GM18868 (cell line): ENCODE measurements at regions not wholly inside any gene's neighbourhood (a gene's known extent, or its start where the extent isn't known, plus 50 kb on each side); places are given as distances from the start of the nearest gene placed in this dataset.
A peak's percentile ranks its signal among the peaks of the same experiment; 100 is the strongest.

ENCODE experiments used
- ATAC-seq: cut with Tn5 transposase; IDR thresholded peaks from one replicate; pipeline ENCODE4 v1.9.1; 2021; ENCODE audit warnings: mild to moderate bottlenecking, moderate library complexity; ENCODE audit not compliant: unreplicated experiment

DNA sequence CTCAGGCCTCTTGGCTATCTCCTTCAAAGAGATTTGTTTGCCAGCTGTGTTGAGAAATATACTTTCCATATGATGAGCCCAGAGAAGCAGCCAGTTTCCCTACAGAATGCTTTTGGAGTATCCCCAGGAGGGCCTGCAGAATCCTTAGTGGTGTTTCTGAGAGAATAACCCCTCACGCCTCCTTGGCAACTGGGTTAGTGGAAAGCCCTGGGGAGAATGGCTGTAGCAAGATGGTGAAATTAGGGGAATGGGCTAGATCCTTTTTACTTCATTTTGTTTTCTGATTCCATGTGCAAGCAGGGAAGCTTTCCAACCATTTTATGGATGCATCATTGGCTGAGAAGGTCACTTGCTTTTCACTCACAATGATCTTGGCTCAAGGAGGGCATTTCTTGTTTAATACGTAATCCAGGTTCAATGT lies 364.6 kb downstream of the DMRT2 start:
- ATAC-seq = no peak

DNA sequence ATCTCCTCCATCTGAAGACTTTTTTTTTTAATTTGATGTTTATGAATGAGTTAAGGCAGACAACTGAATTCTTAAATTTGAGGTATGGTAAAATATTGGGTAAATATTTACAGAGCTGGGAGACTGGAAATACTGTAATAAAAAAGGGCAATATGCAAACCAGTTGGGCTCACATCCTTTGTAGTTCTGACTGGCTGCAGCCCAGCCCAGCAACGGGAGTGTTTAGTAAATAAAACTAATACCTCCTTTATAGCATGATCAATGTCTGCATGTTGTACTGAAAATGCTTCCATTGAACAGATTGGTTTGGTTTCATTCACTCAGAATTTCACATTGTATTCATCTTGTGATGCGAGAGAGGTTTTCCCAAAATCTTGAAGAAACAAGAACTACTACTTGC lies 365.0 kb downstream of the DMRT2 start:
- no peak for ATAC-seq

DNA sequence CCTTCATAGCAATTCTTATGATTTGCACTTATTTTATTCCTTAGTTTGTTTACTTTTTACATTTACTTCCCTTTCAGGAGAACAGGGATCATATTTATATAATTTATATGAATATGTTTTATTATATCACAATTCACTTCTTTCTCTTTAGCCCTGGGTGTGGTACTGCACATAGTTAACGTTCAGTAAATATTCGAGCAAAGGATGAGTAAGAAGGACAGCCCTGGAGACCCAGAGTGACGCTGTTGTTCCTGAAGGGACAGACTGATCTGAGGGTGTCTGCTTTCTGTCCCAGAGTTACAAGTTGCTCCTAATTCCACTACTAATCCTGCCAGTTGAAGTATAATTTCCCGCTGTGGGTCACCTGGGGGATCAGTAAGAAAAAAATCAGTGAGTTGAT lies 366.1 kb downstream of the DMRT2 start:
- no peak for ATAC-seq

DNA sequence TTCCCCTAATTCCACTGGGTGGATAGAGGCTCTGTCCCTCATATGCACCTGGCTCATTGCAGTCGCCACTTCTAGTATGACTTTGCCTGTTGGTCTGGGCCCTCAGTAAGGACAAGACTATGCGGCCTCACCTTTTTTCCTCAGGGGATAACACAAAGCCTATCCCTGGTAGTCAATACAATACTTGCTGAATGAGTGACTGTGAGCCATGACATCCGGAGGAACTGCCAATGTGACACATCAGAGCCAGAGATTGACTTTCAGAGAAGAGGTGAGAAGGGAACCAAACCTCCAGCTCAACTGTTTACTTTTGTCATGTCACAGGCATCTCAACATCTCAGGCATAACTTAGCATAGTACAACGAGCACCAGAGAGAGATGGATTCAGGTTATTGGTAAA lies 371.3 kb downstream of the DMRT2 start:
- ATAC-seq = no peak

DNA sequence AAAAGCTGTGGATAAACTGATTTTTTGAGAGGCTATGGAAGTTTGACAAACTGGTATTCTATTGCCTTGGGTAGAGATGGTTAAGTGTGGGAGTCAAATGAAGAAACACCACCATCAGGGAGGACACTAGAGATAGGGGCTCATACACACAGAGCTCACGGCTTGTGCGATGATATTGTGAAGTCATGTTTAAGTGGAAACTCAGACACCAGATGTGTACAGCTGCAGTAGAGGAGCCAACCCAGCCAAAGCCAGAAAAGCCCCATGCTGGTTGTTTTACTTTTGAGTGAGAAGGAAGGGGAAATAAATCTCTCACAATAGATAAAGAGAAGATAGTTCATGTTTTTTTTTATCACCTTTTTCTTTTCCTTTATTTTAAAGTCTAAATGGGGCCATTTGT lies 377.7 kb downstream of the DMRT2 start:
- ATAC-seq = no peak

DNA sequence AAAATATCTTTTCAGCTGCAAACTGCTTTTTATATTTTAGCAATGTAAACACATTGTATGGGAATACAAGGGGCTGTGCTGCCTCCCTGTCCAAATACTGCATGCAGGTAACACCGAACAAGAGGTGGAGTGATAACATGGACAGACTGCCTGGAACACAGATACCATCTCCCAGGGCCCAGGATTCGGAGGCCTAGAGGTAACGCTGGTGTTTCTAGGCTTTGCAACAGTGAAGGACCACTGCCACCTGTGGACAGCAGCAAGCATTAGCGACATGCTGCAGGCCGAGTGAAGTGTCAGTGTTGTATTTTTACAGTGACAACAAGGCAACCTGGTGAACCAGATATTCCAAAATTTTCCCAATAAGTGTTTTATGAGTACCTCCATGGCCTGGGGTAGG lies 379.1 kb downstream of the DMRT2 start:
- no peak for ATAC-seq

DNA sequence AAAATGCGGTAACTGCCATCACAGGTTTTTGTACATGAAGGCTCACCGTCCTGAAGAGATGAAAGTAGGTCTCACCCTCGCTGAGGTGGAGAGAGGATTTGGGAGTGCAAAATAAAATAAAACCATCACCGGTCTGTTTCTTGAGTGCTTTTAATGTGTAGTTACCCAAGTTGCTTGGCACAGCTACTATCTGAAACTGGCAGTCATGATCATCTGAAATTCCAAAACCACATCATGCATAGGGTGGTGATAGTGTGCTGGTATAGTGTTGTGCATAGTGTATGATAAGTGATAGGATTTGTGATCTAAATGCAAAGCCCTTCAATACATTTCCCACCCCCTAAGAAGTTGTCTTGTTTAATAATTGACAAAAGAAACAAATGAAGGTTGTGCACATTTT lies 381.3 kb downstream of the DMRT2 start:
- no peak for ATAC-seq

DNA sequence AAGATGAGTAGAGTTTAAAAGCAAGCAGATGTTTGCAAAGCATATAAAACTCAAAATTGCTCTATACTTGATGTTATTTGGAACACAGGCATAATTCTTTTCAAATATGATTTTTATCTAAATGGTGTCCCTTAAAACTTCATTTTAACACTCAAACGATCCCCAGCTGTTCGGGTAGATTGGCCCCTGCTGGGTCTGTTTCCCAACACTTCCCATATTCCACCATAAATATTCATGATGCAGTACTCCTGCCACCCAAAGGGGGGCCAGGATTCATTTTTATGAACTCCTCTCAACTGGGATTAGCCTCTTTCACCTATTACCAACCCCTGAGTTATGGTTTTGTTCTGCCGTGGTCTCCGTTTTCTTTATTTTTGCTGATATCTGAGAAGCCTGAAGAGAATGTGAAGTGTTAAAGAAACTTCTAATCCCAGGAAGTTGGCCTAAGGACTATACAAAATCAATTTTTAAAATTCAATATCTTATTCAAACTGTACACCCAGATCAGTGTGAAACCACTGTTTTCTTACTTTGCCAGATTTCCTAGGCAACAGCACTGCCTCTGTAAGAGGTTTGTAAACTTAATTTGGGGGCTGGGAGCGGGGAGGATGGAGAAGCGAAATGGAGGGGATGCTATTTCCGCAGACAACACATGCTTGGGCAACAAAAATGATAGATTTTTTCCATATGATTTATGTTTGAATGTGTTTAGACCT lies 384.1 kb downstream of the DMRT2 start:
- no peak for ATAC-seq

DNA sequence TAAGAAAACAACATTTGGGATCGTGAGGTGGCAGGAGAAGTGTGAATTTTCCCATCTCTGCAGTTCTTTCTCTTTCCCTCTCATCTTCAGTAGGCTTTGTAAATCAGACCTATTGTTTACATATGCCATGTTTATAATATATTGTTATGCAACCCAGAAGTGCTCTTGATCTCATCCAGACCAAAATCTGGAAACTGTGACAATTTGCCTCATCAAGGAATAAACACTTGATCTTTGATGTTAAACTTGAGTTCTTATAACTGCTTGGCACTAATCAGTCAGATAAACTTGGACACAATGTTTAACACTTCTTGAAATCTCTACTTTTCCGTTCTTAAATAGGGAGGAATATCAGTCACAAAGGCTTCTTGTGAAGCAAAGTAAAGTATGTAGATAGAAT lies 384.7 kb downstream of the DMRT2 start:
- no peak for ATAC-seq

DNA sequence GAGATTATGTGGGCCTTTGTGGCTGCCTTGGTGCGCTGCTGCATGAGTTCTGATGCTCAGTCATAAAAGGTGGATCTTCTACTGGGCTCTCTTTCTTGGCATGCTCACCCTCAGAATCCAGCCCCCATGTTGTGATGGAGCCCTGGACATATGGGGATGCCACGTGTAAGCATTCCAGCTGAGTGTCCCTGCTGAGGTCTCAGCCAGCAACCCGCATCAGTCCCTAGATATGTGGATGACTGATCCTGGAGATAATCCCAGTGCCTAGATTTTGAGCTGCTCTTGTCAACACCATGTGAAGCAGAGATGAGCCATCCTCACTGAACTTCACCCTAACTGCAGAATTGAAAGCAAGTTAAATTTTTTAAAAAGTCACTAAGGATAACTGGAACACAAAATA lies 390.1 kb downstream of the DMRT2 start:
- no peak for ATAC-seq

DNA sequence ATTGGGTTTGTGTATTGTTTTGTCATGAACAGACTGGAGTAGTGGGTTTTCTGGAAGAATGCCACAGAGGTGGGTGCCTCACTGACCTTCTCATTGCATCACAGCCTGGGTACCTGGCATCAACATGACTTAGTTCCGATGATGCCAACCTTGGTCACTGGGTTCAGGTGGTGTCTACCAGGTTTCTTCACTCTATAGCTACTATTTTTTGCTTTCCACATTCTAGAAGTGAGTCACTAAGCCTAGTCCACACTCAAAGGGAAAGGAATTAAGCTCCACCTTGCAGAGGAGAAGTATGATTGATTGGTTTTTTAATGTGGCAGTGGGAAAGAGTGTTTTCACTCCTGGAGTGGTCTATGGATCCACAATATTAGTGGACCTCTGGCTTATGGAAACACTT lies 391.9 kb downstream of the DMRT2 start:
- ATAC-seq = no peak

DNA sequence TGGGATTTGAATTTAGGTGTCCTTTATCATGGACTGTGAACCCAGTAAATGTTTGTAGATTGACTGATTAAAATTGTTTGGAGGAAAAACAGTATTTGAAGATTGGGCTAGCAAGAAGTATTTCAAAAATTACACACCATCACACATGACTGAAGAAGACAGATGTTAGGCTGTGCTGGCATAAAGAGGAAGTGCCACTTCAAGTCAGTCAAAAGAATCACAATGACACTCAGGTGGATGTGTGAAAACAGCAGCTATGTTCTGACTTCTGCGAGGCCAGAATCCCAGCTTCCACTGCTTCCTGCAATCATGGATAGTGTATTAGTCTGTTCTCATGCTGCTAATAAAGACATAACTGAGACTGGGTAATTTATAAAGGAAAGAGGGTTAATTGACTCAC lies 393.3 kb downstream of the DMRT2 start:
- ATAC-seq = peak; percentile 40

DNA sequence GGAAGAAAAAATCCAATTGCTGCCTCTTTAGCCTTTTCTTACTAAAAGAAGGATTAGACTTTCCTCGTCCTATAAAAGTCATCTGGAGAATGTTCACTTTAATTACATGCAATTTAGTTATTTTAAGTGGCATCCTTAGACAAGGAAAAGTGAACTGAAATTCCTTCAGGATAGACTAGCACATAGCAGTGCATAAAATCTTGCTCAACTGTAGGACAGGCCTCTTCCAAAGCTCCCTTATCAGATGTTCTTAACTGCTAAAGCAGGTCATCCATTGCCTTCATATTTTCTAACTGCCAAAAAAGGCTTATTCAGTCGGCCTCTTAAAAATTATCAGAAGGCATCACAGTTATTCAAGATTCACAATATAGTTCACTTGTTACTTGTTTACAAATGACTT lies 396.5 kb downstream of the DMRT2 start:
- no peak for ATAC-seq

DNA sequence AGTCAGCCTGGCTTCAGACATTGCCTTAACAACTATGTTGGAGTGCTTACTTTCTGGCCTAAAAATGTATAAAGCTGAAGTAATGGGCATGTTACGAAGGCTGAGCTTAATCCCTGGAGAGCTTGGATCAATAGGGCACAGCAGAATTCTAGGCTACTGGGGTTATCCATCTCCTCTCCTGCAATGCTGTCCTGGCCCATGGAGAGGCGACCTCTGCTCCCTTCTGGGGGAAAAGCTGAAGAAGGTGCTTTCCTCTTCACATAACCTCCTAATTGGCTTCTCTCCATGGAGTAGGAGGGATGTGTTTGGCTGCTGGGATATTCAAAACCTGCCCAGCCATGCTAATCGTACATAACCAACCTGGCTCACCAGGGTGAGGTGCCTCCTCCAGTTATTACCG lies 403.5 kb downstream of the DMRT2 start:
- no peak for ATAC-seq

DNA sequence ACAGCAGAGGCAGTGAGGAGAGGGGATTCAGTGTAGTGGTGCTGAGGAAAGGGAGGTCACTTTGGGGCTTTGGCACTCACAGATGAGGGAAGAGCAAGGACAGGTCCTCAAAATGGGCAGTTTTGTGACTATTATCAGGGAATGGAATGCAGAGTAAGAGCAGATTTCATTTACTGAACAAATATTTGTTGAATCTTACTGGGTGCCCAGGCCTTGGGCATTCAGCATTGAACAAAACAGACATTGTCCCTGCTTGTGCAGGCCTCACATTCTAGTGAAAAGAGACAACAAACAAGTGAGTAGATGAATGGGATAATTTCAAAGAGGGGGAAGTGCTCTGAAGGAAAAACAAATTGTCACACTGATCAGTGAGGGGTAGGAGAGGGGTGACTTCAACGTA lies 404.1 kb downstream of the DMRT2 start:
- no peak for ATAC-seq

DNA sequence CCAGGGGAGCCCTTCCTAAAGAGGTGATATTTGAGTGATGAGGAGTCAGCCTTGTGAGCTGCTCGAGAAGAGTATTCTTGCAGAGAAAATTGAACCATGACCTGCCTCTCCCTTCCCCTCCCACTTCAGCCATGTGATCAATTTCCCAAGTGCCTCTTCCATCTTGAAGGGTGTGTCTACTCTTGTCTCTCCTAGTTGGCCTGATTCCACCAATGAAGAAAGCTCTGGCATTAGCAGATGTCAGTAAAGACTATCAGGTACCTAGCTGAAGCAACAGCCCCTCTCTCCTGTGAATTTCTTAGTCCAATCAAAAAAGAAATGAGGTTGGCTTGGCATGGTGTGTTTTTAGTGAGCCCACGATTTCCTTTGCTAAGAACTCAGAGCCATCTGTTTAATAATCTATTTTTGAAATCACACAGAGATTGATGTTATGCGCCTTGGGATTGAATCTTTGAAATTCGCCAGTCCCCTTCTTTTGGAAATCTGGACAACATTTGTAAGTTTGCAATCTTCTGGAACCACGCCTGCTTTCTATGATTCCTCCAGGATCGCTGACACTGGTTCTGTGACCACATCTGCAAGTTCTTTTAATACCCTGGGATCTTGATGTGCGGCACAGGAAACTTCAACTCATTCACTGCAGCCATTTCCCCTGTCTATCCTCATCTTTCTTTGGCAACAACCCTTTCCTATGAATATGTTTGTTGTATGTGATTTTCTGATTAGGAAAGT lies 404.6 kb downstream of the DMRT2 start:
- ATAC-seq = no peak

DNA sequence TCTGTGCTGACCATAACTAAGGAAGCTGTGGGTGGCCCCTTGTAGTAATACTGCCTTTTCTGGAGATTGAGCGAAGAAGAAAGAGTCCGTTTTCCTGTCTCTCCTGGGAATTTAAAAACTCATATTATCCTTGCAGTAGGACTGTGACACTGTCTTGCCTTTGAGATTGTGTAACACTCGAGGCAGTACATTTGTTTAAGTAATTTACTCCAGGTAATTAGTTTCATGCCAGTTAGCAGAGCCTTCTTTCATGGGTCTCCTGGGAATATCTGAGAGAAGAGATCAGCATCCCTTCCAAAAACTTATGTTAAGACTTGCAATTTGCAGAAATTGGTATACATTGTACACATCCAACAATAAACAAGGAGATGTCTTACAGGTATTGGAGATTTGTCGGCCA lies 405.6 kb downstream of the DMRT2 start:
- ATAC-seq = no peak

DNA sequence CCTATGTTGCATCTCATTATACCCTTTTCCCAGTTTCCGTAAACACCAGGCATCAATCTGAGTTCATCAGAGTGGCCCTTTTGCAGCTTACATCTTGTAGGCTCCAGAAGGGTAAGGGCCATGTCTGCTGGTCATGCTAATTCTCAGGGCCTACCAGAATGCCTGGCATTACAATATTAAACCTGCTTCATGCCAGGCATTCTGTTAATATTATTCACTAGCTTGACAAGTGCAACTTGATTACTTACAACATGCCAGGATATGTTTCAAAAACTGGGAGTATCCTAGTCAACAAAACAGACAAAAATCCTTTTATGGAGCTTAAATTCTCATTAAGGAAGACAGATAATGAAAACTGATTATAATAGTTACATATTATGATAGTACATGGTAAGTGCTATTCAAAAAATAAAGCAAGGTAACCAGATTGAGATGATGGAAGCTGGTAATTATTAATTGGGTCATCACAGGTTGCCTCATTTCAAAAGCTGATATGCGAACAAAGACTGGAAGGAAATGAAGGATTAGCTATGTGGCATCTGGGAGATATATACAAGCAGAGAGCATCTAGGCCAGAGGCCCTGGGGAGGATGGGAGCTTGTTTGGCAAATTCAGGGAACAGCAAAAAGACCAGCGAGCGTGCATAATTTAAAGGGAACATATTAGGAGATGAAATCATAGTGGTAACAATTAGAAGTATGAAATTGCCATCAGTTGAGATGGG lies 406.3 kb downstream of the DMRT2 start:
- ATAC-seq = no peak

DNA sequence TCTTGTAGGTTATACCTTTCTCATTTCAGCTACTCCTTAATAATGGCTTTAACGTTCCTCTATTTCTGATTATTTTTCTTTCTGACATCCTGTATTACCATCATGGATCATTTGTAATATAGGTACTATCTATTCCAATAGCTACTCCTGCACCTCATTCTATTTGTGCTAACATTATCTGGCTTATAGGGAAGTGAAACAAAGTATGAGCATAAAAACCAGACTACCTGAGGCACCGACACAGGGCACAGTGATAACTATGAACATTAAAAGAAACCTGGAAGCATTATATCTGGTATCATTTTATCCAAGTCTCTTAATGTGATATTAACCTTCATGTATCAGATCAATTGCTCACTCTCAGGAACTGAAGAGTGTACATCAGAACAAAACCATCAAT lies 407.3 kb downstream of the DMRT2 start:
- ATAC-seq = no peak

DNA sequence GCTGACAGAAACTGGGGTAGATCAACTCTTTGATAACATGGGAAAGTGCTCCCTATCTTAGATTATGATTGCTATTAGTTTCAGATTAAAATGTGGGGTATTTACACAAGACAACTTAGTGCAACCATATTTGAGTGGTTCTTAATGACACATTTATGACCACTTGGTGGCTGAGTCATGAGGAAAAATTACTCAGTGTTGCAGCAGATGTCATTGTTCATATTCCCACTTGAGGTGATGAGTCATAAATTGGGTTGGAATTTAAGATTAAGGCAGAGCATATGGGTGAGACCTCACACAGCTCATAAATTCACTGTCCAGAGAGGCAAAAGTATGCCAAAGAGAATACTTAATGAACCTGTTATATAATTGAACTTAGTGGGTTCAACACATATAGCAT lies 408.3 kb downstream of the DMRT2 start:
- no peak for ATAC-seq

DNA sequence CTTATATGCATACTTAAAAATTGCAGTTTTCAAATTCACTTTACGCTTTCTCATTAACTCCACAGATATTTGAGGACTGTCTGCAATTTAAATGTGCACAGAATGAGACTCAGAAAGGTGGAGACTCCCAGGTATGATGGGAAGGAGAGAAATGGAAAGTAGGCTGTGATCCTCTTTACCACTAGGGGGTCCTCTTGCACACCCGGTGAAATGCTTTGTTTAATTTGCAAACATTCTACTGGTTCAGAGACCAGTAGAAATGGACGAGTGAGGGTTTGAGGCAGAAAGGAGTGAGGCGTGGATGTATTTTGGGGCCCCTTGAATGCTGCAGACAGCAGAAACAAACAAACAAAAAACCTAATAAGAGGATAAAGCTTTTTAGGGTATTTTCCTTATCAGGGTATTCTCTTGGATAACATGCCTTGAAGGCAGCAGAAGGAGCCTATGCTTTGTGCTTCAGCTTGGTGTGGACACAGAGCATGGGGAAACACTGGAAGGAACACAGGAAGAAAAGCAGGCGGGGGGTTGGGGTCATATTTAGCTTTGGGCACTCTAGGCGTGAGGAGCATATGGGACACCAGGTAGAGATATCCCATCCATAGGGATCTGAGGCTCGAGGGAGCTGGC lies 410.1 kb downstream of the DMRT2 start:
- ATAC-seq = peak; percentile 72

DNA sequence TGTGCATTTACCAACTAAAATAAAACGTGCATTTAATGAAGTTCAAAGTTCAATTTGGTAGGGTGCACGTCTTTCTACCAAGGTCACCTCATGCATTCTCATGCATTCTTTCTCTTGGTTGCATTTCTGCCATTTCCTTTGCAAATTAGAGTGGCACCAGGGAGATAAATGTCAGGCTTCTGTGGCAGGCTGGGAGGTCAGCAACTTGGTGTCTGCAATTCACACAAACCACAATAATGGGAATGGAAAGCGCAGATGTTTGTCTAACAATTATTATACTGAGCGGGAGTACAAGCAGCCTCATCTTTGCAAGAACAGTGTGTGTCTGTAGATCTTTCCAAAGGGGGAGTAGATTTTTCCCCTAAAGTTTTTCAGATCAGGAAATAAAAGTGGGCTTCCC lies 411.7 kb downstream of the DMRT2 start:
- ATAC-seq = no peak
